Neural progenitor cell (in vitro differentiated cells): ENCODE measurements at regions not wholly inside any gene's neighbourhood (a gene's known extent, or its start where the extent isn't known, plus 50 kb on each side); places are given as distances from the start of the nearest gene placed in this dataset.
A peak's percentile ranks its signal among the peaks of the same experiment; 100 is the strongest.
"Not testable (repeated sequence)": the region's sequence is repeated elsewhere in the genome, so short reads cannot be mapped to it uniquely, and the experiment has no call there.

Experiments used
- DNase-seq: peaks from one replicate; pipeline ENCODE4 v3.0.0-alpha.2; 2016; ENCODE audit warnings: low spot score
- H2AFZ ChIP-seq: fragments of 200-600 bp; sonication (generic); replicated peaks from 2 replicates; pipeline ENCODE4 v1.6.1; 2016; ENCODE audit warnings: antibody characterized with exemption
- H3F3A ChIP-seq: fragments of 200-600 bp; sonication (generic); 2 replicates; pipeline ENCODE4 v1.6.1; 2016; ENCODE audit warnings: antibody characterized with exemption, low read depth
- H3K27ac ChIP-seq: fragments of 200-600 bp; sonication (generic); 2 replicates; pipeline ENCODE4 v1.5.1; 2016; ENCODE audit warnings: mild to moderate bottlenecking
- H3K27me3 ChIP-seq: fragments of 200-600 bp; sonication (generic); 2 replicates; pipeline ENCODE4 v1.6.1; 2016; ENCODE audit warnings: mild to moderate bottlenecking, moderate library complexity
- H3K36me3 ChIP-seq: fragments of 200-600 bp; sonication (generic); 2 replicates; pipeline ENCODE4 v1.5.1; 2016
- H3K4me1 ChIP-seq: fragments of 200-600 bp; sonication (generic); 2 replicates; pipeline ENCODE4 v1.6.1; 2016; ENCODE audit warnings: mixed run types
- H3K4me2 ChIP-seq: fragments of 200-600 bp; sonication (generic); 2 replicates; pipeline ENCODE4 v1.6.1; 2016
- H3K4me3 ChIP-seq: fragments of 200-600 bp; sonication (generic); 2 replicates; pipeline ENCODE4 v1.5.1; 2016
- H3K79me2 ChIP-seq: fragments of 200-600 bp; sonication (generic); 2 replicates; pipeline ENCODE4 v1.6.1; 2016; ENCODE audit warnings: low read depth
- H3K9ac ChIP-seq: fragments of 200-600 bp; sonication (generic); 2 replicates; pipeline ENCODE4 v1.6.1; 2016
- H3K9me3 ChIP-seq: fragments of 200-600 bp; sonication (generic); 2 replicates; pipeline ENCODE4 v1.5.1; 2016; ENCODE audit warnings: low read depth
- H4K20me1 ChIP-seq: fragments of 200-600 bp; sonication (generic); 2 replicates; pipeline ENCODE4 v1.6.1; 2016; ENCODE audit warnings: low read depth
- H3K27ac Mint-ChIP-seq: 3 replicates; pipeline ENCODE4 v1.8.0; 2021; ENCODE audit warnings: mixed read lengths
- H3K27me3 Mint-ChIP-seq: 2 replicates; pipeline ENCODE4 v1.8.0; 2022; ENCODE audit warnings: low read depth, mild to moderate bottlenecking, inconsistent platforms, moderate library complexity, mixed read lengths; ENCODE audit not compliant: insufficient read depth
- H3K36me3 Mint-ChIP-seq: 3 replicates; pipeline ENCODE4 v1.8.0; 2021; ENCODE audit warnings: mixed read lengths
- H3K4me1 Mint-ChIP-seq: 3 replicates; pipeline ENCODE4 v1.8.0; 2021; ENCODE audit warnings: mixed read lengths
- H3K4me3 Mint-ChIP-seq: 3 replicates; pipeline ENCODE4 v1.8.0; 2021; ENCODE audit warnings: mild to moderate bottlenecking, moderate library complexity, mixed read lengths
- H3K9me3 Mint-ChIP-seq: 3 replicates; pipeline ENCODE4 v1.8.0; 2020; ENCODE audit warnings: mixed read lengths
- EZH2 ChIP-seq: fragments of 200-600 bp; sonication (generic); IDR thresholded peaks from 2 replicates; pipeline ENCODE4 v1.6.1; 2017; ENCODE audit warnings: antibody characterized with exemption, mild to moderate bottlenecking, moderate library complexity
- EZH2phosphoT487 ChIP-seq: fragments of 200-600 bp; sonication (generic); IDR thresholded peaks from 2 replicates; pipeline ENCODE4 v1.6.1; 2017; ENCODE audit warnings: antibody characterized with exemption
- TF ChIP-seq, protein P1 (sequence below): fragments of 200-600 bp; sonication (generic); IDR thresholded peaks from 2 replicates; pipeline ENCODE4 v1.5.1; 2017; ENCODE audit warnings: antibody characterized with exemption, mild to moderate bottlenecking

- no peaks in the 10 kb centered on the region for H3K9me3 ChIP-seq
- Mint-ChIP-seq H3K4me3 (no peak overlapping the region), H3K27me3 (peaks cover 3% of the 10 kb centered on the region), H3K27ac (no peak overlapping the region), H3K36me3 (no peaks in the 10 kb centered on the region), H3K9me3 (peaks cover 3% of the 10 kb centered on the region), H3K4me1 (no peaks in the 10 kb centered on the region)
- H3K27me3 ChIP-seq = no peaks in the 10 kb centered on the region
- no peak overlapping the region for H3K9ac ChIP-seq
- no peak overlapping the region for H3K4me3 ChIP-seq
- DNase-seq = no peak
- H4K20me1 ChIP-seq = no peaks in the 10 kb centered on the region
- H3K4me2 ChIP-seq = no peak overlapping the region
- no peak overlapping the region for H3K27ac ChIP-seq
- no peaks in the 10 kb centered on the region for H3F3A ChIP-seq
- H3K79me2 ChIP-seq = no peaks in the 10 kb centered on the region
- TF ChIP-seq, protein P1, sequence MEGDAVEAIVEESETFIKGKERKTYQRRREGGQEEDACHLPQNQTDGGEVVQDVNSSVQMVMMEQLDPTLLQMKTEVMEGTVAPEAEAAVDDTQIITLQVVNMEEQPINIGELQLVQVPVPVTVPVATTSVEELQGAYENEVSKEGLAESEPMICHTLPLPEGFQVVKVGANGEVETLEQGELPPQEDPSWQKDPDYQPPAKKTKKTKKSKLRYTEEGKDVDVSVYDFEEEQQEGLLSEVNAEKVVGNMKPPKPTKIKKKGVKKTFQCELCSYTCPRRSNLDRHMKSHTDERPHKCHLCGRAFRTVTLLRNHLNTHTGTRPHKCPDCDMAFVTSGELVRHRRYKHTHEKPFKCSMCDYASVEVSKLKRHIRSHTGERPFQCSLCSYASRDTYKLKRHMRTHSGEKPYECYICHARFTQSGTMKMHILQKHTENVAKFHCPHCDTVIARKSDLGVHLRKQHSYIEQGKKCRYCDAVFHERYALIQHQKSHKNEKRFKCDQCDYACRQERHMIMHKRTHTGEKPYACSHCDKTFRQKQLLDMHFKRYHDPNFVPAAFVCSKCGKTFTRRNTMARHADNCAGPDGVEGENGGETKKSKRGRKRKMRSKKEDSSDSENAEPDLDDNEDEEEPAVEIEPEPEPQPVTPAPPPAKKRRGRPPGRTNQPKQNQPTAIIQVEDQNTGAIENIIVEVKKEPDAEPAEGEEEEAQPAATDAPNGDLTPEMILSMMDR = no peak
- TF ChIP-seq EZH2phosphoT487 = no peak
- no peak for TF ChIP-seq EZH2
- peak overlapping the region; percentile 42 for H2AFZ ChIP-seq
- H3K36me3 ChIP-seq = no peaks in the 10 kb centered on the region
- no peaks in the 10 kb centered on the region for H3K4me1 ChIP-seq
Measured at GRCh38 chr17:62206550-62206949, 141.5 kb upstream of the MED13 start.

DNA sequence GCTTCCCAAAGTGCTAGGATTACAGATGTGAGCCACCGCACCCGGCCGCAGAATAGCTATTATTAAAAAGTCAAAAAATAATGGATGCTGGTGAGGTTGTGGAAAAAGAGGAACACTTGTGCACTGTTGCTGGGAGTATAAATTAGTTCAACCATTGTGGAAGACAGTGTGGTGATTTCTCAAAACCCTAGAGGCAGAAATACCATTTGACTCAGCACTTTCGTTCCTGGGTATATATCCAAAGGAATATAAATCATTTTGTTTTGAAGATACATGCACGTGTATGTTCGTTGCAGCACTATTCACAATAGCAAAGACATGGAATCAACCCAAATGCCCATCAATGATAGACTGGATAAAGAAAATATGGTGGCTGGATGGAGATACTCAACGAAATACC, 132.1 kb upstream of the MED13 start:
- not testable (repeated sequence) for H3K36me3 ChIP-seq, H3K4me1 ChIP-seq, H3K79me2 ChIP-seq, DNase-seq, H3K27ac ChIP-seq, H3K4me2 ChIP-seq, H3K36me3 Mint-ChIP-seq, H3F3A ChIP-seq, H3K9ac ChIP-seq, H3K9me3 ChIP-seq, H3K27me3 ChIP-seq, H3K27me3 Mint-ChIP-seq, H3K4me3 ChIP-seq, H4K20me1 ChIP-seq, H2AFZ ChIP-seq, H3K27ac Mint-ChIP-seq, H3K4me1 Mint-ChIP-seq, H3K4me3 Mint-ChIP-seq, H3K9me3 Mint-ChIP-seq

GRCh38 chr17:62196587-62196986, 131.5 kb upstream of the MED13 start:
- not testable (repeated sequence) for H3K79me2 ChIP-seq, H3F3A ChIP-seq, H3K9ac ChIP-seq, H3K36me3 Mint-ChIP-seq, H3K9me3 Mint-ChIP-seq, H2AFZ ChIP-seq, H3K4me1 Mint-ChIP-seq, H3K27me3 ChIP-seq, DNase-seq, H3K27me3 Mint-ChIP-seq, H3K4me3 ChIP-seq, H3K4me3 Mint-ChIP-seq, H3K4me2 ChIP-seq, H4K20me1 ChIP-seq, H3K27ac ChIP-seq, H3K9me3 ChIP-seq, H3K27ac Mint-ChIP-seq, H3K36me3 ChIP-seq, H3K4me1 ChIP-seq

DNA sequence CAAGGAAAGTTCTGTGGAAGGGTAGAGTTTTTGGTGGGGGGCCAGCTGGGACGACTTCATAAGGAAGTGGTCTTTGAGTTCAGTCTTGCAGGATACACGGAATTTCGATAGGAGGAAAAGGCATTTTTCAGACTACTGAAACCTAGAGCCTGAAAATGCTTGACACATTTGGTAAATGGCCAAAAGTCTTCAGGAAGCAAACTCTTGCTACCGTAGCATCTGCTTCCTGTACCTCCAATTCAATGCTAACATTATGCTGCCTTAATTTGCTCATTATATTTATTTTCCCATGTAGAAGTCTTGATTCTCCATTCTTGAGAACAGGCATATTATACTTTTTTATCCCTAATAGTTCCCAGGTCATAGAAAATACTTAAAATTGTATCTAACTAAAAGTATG, 129.3 kb upstream of the MED13 start:
- H3K36me3 Mint-ChIP-seq = peaks cover 1% of the 10 kb centered on the region
- H3K4me1 ChIP-seq = no peaks in the 10 kb centered on the region

More for the DNA sequence above, 129.3 kb upstream of the MED13 start:
- Histone ChIP-seq H3K27me3 (no peaks in the 10 kb centered on the region), H3K4me2 (no peak overlapping the region), H3K79me2 (no peaks in the 10 kb centered on the region), H4K20me1 (no peaks in the 10 kb centered on the region), H3K9me3 (no peaks in the 10 kb centered on the region), H3F3A (no peaks in the 10 kb centered on the region), H3K9ac (no peak overlapping the region), H2AFZ (no peak overlapping the region), H3K27ac (no peak overlapping the region), H3K36me3 (no peaks in the 10 kb centered on the region), H3K4me3 (no peak overlapping the region)
- Mint-ChIP-seq H3K4me3 (no peak overlapping the region), H3K9me3 (peaks cover 4% of the 10 kb centered on the region), H3K27ac (no peak overlapping the region), H3K27me3 (no peaks in the 10 kb centered on the region), H3K4me1 (peaks cover 11% of the 10 kb centered on the region)
- no peak for TF ChIP-seq EZH2phosphoT487
- TF ChIP-seq, protein P1 = no peak
- no peak for TF ChIP-seq EZH2
- DNase-seq = no peak
